ENCODE measurements at regions not wholly inside any gene's neighbourhood (a gene's known extent, or its start where the extent isn't known, plus 50 kb on each side); places are given as distances from the start of the nearest gene placed in this dataset.

DNA sequence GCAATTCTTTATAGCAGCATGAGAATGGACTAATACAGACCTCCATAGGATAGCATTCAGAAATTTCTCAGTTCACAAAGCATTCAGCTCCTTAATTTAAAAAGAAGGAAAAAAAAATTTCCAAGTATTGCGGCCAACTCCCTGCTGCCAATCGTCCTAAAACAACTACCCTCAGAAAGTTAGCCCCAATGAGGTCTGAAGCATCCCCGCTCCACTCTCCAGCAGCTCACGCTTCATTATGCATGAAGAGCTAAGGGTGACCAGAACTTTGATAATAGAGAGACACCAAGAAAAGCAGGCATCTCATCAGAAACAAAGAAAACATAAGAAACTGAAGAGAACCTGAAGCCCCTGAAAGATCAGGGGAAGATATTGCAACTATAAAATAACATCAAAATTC is 172.8 kb upstream of the NUDT4 start:
- TF ChIP-seq CTCF (IDR thresholded peaks at IDR 0.05) (no peak), RFX5 (IDR thresholded peaks at IDR 0.05; ENCODE audit: low read length) (no peak), JUND (IDR thresholded peaks at IDR 0.05) (no peak)

Data from SK-N-SH (cell line).